K562 (cell line): ENCODE measurements at regions not wholly inside any gene's neighbourhood (a gene's known extent, or its start where the extent isn't known, plus 50 kb on each side); places are given as distances from the start of the nearest gene placed in this dataset.

Experiments used
- ATAC-seq: fragments of 200-7000 bp; cut with Tn5 transposase; 3 replicates; pipeline ENCODE4 v1.9.1; 2020; ENCODE audit warnings: moderate library complexity
- BruUV-seq: library from RNA; stranded (reverse); fragments of 400-500 nt; replicated peaks from 2 replicates; lab custom pipeline; 2021; lab: Mats Ljungman, UMichigan
- CTCF ChIA-PET: fragments of 300-600 bp; formaldehyde crosslinking; extraction: SDS; loops from one replicate; lab custom pipeline; 2021; ENCODE audit warnings: low intra/inter-chr PET ratio; lab: Yijun Ruan, JAX
- POLR2A ChIA-PET: fragments of 300-600, 350-650 bp; sonication (Branson Sonifier 250); formaldehyde crosslinking; extraction: SDS; loops from one replicate; lab custom pipeline; 2021; ENCODE audit warnings: antibody characterized with exemption, inconsistent platforms; lab: Yijun Ruan, JAX
- DNase-seq, 4 experiments: peaks; one replicate each; pipeline versions ENCODE4 v3.0.0 to v3.0.0-alpha.2; 2011 to 2018; ENCODE audit warnings: low spot score in 3 of 4, mixed read lengths in 3 of 4; ENCODE audit errors: extremely low read depth in 1 of 4
- FAIRE-seq: peaks from 2 replicates; lab custom pipeline; 2011; peaks lifted over from hg19 to GRCh38; lab: Jason Lieb, UNC
- H2AFZ ChIP-seq: 2 replicates; pipeline ENCODE4 v1.6.0; 2011; ENCODE audit warnings: low read depth, low read length, control low read depth, inconsistent platforms
- H3K27ac ChIP-seq: fragments of 200-600 bp; 3 replicates; pipeline ENCODE4 v1.8.0; 2011; ENCODE audit warnings: low read depth, mild to moderate bottlenecking, control low read depth, inconsistent platforms, low read length, moderate library complexity, mixed read lengths; ENCODE audit errors: extremely low read depth
- H3K27me3 ChIP-seq, 2 experiments: fragments of 300-600 bp in 1 of 2; 2 replicates in 1 of 2; 3 replicates in 1 of 2; pipeline versions ENCODE4 v1.6.0 to v1.8.0; 2011; ENCODE audit warnings: inconsistent platforms in 2 of 2, low read length in 2 of 2, mild to moderate bottlenecking in 1 of 2, mixed read lengths in 1 of 2, moderate library complexity in 1 of 2; ENCODE audit not compliant: control insufficient read depth in 2 of 2, insufficient read depth in 2 of 2
- H3K36me3 ChIP-seq: fragments of 300-600 bp; 3 replicates; pipeline ENCODE4 v1.8.0; 2011; ENCODE audit warnings: mild to moderate bottlenecking, low read length, inconsistent platforms; ENCODE audit not compliant: control insufficient read depth, insufficient read depth
- H3K4me1 ChIP-seq, 2 experiments: fragments of 200-600 bp in 1 of 2; replicated peaks in 1 of 2; 2 replicates in 1 of 2; 3 replicates in 1 of 2; pipeline versions ENCODE4 v1.5.1 to v1.8.0; 2011; ENCODE audit warnings: inconsistent platforms in 2 of 2, low read length in 2 of 2, mild to moderate bottlenecking in 1 of 2, mixed read lengths in 1 of 2, moderate library complexity in 1 of 2; ENCODE audit not compliant: control insufficient read depth in 2 of 2, insufficient read depth in 2 of 2
- H3K4me2 ChIP-seq: 2 replicates; pipeline ENCODE4 v1.6.1; 2011; ENCODE audit warnings: low read length, control low read depth, inconsistent platforms, mixed read lengths; ENCODE audit not compliant: insufficient read depth
- H3K4me3 ChIP-seq: fragments of 200-600 bp; sonication (generic), shearing (Covaris generic); 2 replicates; pipeline ENCODE4 v1.5.1; 2016; ENCODE audit warnings: control low read depth, inconsistent platforms
- H3K79me2 ChIP-seq: fragments of 200-600 bp; 3 replicates; pipeline ENCODE4 v1.8.0; 2011; ENCODE audit warnings: low read length, inconsistent platforms; ENCODE audit not compliant: control insufficient read depth, insufficient read depth
- H3K9ac ChIP-seq, 2 experiments: 2 replicates each; pipeline versions ENCODE4 v1.6.0 to v1.6.1; 2011; ENCODE audit warnings: low read depth in 2 of 2, low read length in 2 of 2, control low read depth in 1 of 2, inconsistent platforms in 1 of 2, mild to moderate bottlenecking in 1 of 2, mixed read lengths in 1 of 2; ENCODE audit not compliant: insufficient read depth in 1 of 2
- H3K9me1 ChIP-seq: one replicate; pipeline ENCODE4 v1.6.0; 2011; ENCODE audit warnings: inconsistent platforms, mild to moderate bottlenecking, low read length, moderate library complexity; ENCODE audit not compliant: control insufficient read depth, insufficient read depth
- H3K9me3 ChIP-seq: replicated peaks from 2 replicates; pipeline ENCODE4 v1.5.1; 2011; ENCODE audit warnings: low read depth, low read length, inconsistent platforms; ENCODE audit not compliant: control insufficient read depth, insufficient read depth
- H4K20me1 ChIP-seq: replicated peaks from 2 replicates; pipeline ENCODE4 v1.6.1; 2011; ENCODE audit warnings: low read length, inconsistent platforms, mixed read lengths; ENCODE audit not compliant: control insufficient read depth, insufficient read depth
- BDP1 ChIP-seq: IDR thresholded peaks from 3 replicates; pipeline ENCODE4 v1.6.1; 2011; ENCODE audit not compliant: insufficient read length, insufficient read depth
- CBFB ChIP-seq: sonication (generic); formaldehyde crosslinking; IDR thresholded peaks from 2 replicates; pipeline ENCODE4 v1.4.0; 2020; ENCODE audit warnings: mild to moderate bottlenecking, missing genetic modification reagents
- CC2D1A ChIP-seq: fragments of 450-650 bp; IDR thresholded peaks from 2 replicates; pipeline ENCODE4 v1.6.1; 2017; ENCODE audit warnings: mild to moderate bottlenecking
- SETDB1 ChIP-seq: IDR thresholded peaks from one replicate; pipeline ENCODE4 v1.6.1; 2012; ENCODE audit warnings: low read length, control low read depth, inconsistent platforms
- TCF7 ChIP-seq: sonication (generic); IDR thresholded peaks from 2 replicates; pipeline ENCODE4 v1.6.1; 2016; ENCODE audit warnings: antibody characterized with exemption, borderline replicate concordance
- TOE1 ChIP-seq, 2 experiments: fragments of 450-650 bp in 1 of 2; sonication (generic) in 1 of 2; formaldehyde crosslinking in 1 of 2; IDR thresholded peaks; 2 replicates each; pipeline versions ENCODE4 v1.7.1 to v1.8.0; 2016 to 2022; ENCODE audit warnings: borderline replicate concordance in 2 of 2, mild to moderate bottlenecking in 2 of 2, antibody characterized with exemption in 1 of 2, inconsistent platforms in 1 of 2, low read depth in 1 of 2, missing genetic modification reagents in 1 of 2, moderate library complexity in 1 of 2
- ZNF175 ChIP-seq: fragments of 200-800 bp; sonication (Bioruptor generic); IDR thresholded peaks from 2 replicates; pipeline ENCODE4 v1.6.1; 2016; ENCODE audit warnings: low read depth, mild to moderate bottlenecking, missing genetic modification characterization, missing compliant biosample characterization
- ZNF785 ChIP-seq: fragments of 250-450 bp; sonication (Bioruptor Pico); IDR thresholded peaks from 2 replicates; pipeline ENCODE4 v1.4.0; 2020; ENCODE audit warnings: mild to moderate bottlenecking
- in situ Hi-C: fragments of 300-500 bp; cut with MboI; formaldehyde crosslinking; loops from 4 replicates; pipeline ENCODE4 v1.15.0; 2018; ENCODE audit warnings: inconsistent platforms, mixed read lengths
- intact Hi-C: fragments of 100-400 bp; cut with micrococcal nuclease; formaldehyde crosslinking; loops from 2 replicates; pipeline ENCODE4 v1.14.2; 2022
- TF ChIP-seq, protein P1 (sequence below): sonication (generic); formaldehyde crosslinking; IDR thresholded peaks from 2 replicates; pipeline ENCODE4 v1.8.0; 2023; ENCODE audit warnings: mild to moderate bottlenecking, missing genetic modification reagents
- TF ChIP-seq, protein P2 (sequence below): fragments of 450-650 bp; IDR thresholded peaks from 2 replicates; pipeline ENCODE4 v1.6.1; 2016; ENCODE audit warnings: mild to moderate bottlenecking, moderate library complexity

DNA sequence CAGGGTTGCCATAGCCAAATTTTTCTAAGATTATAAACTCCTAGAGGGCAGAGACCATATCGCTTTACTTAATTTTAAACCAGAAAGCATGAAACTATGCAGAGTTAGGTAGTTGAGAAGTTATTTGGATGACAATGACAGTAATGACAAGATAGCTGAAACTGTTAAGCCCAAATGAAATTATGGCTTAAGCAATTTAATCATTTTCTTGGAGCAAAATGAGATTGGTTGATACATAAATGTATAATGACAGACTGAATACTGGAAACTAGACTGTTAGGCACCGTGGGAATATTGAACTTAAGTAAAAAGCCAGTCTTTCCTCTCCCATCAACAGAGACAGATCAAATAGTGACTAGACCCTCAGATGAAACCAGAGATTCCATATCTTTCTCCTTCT lies 670.3 kb upstream of the NRSN1 start (continued):
- TF ChIP-seq ZNF175 (CRISPR knock-in tag), result no peak

DNA sequence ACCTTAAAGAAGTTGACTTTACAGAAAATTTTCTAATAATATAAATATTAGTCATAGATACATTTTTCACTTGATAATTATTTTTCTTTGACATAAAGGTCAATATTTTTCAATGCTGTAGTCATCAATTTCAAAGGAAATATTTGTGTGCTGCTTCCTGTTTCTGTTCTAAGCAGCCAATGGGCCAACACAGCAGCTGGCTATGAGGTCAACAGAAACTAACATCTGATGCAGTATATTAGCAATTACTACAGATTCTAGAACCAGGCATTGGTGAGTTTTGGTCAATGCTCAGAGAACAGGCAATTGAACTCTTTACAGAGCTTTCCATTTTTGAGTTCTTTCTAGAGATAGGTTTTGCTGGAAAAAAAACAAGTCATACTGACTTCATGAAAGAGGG lies 669.6 kb upstream of the NRSN1 start:
- in situ Hi-C loops (no loop called here), intact Hi-C loops (no loop called here)
- Histone ChIP-seq H3K27me3 (no peaks in the 10 kb centered on the region), H3K9ac (no peak overlapping the region), H3K9me3 (0 out of 2 replicates have a peak, but pooled peaks cover 2% of the 10 kb centered on the region), H3K9me1 (no peaks in the 10 kb centered on the region), H3K4me2 (no peak overlapping the region), H2AFZ (no peak overlapping the region), H3K4me1 (no peaks in the 10 kb centered on the region), H4K20me1 (no peaks in the 10 kb centered on the region), H3K4me3 (no peak overlapping the region), H3K27ac (no peak overlapping the region), H3K36me3 (no peaks in the 10 kb centered on the region), H3K79me2 (no peaks in the 10 kb centered on the region)
- no peak for DNase-seq
- CTCF ChIA-PET, result no interaction called here
- no TSS peak for BruUV-seq
- POLR2A ChIA-PET, result no interaction called here
- FAIRE-seq, result no peak
- no peak for ATAC-seq
- TF ChIP-seq CC2D1A (no peak), ZNF785 (CRISPR knock-in tag) (no peak), BDP1 (no peak), TOE1 (IDR thresholded peaks at IDR 0.05; ENCODE audit: borderline replicate concordance) (no peak), TOE1 (CRISPR knock-in tag; IDR thresholded peaks at IDR 0.05; ENCODE audit: borderline replicate concordance, low read depth) (no peak), CBFB (CRISPR knock-in tag) (no peak), SETDB1 (no peak), TCF7 (no peak)
- TF ChIP-seq, protein P1, sequence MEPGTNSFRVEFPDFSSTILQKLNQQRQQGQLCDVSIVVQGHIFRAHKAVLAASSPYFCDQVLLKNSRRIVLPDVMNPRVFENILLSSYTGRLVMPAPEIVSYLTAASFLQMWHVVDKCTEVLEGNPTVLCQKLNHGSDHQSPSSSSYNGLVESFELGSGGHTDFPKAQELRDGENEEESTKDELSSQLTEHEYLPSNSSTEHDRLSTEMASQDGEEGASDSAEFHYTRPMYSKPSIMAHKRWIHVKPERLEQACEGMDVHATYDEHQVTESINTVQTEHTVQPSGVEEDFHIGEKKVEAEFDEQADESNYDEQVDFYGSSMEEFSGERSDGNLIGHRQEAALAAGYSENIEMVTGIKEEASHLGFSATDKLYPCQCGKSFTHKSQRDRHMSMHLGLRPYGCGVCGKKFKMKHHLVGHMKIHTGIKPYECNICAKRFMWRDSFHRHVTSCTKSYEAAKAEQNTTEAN, result no peak
- TF ChIP-seq, protein P2, sequence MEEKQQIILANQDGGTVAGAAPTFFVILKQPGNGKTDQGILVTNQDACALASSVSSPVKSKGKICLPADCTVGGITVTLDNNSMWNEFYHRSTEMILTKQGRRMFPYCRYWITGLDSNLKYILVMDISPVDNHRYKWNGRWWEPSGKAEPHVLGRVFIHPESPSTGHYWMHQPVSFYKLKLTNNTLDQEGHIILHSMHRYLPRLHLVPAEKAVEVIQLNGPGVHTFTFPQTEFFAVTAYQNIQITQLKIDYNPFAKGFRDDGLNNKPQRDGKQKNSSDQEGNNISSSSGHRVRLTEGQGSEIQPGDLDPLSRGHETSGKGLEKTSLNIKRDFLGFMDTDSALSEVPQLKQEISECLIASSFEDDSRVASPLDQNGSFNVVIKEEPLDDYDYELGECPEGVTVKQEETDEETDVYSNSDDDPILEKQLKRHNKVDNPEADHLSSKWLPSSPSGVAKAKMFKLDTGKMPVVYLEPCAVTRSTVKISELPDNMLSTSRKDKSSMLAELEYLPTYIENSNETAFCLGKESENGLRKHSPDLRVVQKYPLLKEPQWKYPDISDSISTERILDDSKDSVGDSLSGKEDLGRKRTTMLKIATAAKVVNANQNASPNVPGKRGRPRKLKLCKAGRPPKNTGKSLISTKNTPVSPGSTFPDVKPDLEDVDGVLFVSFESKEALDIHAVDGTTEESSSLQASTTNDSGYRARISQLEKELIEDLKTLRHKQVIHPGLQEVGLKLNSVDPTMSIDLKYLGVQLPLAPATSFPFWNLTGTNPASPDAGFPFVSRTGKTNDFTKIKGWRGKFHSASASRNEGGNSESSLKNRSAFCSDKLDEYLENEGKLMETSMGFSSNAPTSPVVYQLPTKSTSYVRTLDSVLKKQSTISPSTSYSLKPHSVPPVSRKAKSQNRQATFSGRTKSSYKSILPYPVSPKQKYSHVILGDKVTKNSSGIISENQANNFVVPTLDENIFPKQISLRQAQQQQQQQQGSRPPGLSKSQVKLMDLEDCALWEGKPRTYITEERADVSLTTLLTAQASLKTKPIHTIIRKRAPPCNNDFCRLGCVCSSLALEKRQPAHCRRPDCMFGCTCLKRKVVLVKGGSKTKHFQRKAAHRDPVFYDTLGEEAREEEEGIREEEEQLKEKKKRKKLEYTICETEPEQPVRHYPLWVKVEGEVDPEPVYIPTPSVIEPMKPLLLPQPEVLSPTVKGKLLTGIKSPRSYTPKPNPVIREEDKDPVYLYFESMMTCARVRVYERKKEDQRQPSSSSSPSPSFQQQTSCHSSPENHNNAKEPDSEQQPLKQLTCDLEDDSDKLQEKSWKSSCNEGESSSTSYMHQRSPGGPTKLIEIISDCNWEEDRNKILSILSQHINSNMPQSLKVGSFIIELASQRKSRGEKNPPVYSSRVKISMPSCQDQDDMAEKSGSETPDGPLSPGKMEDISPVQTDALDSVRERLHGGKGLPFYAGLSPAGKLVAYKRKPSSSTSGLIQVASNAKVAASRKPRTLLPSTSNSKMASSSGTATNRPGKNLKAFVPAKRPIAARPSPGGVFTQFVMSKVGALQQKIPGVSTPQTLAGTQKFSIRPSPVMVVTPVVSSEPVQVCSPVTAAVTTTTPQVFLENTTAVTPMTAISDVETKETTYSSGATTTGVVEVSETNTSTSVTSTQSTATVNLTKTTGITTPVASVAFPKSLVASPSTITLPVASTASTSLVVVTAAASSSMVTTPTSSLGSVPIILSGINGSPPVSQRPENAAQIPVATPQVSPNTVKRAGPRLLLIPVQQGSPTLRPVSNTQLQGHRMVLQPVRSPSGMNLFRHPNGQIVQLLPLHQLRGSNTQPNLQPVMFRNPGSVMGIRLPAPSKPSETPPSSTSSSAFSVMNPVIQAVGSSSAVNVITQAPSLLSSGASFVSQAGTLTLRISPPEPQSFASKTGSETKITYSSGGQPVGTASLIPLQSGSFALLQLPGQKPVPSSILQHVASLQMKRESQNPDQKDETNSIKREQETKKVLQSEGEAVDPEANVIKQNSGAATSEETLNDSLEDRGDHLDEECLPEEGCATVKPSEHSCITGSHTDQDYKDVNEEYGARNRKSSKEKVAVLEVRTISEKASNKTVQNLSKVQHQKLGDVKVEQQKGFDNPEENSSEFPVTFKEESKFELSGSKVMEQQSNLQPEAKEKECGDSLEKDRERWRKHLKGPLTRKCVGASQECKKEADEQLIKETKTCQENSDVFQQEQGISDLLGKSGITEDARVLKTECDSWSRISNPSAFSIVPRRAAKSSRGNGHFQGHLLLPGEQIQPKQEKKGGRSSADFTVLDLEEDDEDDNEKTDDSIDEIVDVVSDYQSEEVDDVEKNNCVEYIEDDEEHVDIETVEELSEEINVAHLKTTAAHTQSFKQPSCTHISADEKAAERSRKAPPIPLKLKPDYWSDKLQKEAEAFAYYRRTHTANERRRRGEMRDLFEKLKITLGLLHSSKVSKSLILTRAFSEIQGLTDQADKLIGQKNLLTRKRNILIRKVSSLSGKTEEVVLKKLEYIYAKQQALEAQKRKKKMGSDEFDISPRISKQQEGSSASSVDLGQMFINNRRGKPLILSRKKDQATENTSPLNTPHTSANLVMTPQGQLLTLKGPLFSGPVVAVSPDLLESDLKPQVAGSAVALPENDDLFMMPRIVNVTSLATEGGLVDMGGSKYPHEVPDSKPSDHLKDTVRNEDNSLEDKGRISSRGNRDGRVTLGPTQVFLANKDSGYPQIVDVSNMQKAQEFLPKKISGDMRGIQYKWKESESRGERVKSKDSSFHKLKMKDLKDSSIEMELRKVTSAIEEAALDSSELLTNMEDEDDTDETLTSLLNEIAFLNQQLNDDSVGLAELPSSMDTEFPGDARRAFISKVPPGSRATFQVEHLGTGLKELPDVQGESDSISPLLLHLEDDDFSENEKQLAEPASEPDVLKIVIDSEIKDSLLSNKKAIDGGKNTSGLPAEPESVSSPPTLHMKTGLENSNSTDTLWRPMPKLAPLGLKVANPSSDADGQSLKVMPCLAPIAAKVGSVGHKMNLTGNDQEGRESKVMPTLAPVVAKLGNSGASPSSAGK, result no peak
